ES-I3 (cell line): ENCODE measurements at regions not wholly inside any gene's neighbourhood (a gene's known extent, or its start where the extent isn't known, plus 50 kb on each side); places are given as distances from the start of the nearest gene placed in this dataset.

Experiments used
- H3K36me3 ChIP-seq: 2 replicates; pipeline ENCODE4 v1.6.1; 2013; ENCODE audit warnings: mild to moderate bottlenecking, low read length, control low read depth, moderate library complexity; ENCODE audit not compliant: insufficient read depth
- H3K4me1 ChIP-seq: 2 replicates; pipeline ENCODE4 v1.6.1; 2013; ENCODE audit warnings: mild to moderate bottlenecking, control low read depth, low read length; ENCODE audit not compliant: insufficient read depth
- H3K9ac ChIP-seq: 2 replicates; pipeline ENCODE4 v1.6.1; 2013; ENCODE audit warnings: low read depth, mild to moderate bottlenecking, low read length, moderate library complexity
- H3K9me3 ChIP-seq: 2 replicates; pipeline ENCODE4 v1.6.1; 2013; ENCODE audit warnings: mild to moderate bottlenecking, low read length, moderate library complexity; ENCODE audit not compliant: control insufficient read depth, insufficient read depth

- H3K4me1 ChIP-seq, result no peaks in the 10 kb centered on the region
- H3K36me3 ChIP-seq, result no peaks in the 10 kb centered on the region
- no peak overlapping the region for H3K9ac ChIP-seq
- H3K9me3 ChIP-seq, result no peaks in the 10 kb centered on the region; the same call in 1 of the 2 replicates
These were observed 183.7 kb downstream of the RPLP1 start for GRCh38 chr15:69636169-69636915.

GRCh38 chr15:69637818-69638217, 185.2 kb downstream of the RPLP1 start:
- H3K9me3 ChIP-seq, result no peaks in the 10 kb centered on the region; the same call in 1 of the 2 replicates
- H3K36me3 ChIP-seq, result no peaks in the 10 kb centered on the region
- no peaks in the 10 kb centered on the region for H3K4me1 ChIP-seq
- no peak overlapping the region for H3K9ac ChIP-seq

GRCh38 chr15:69643476-69643875, 190.9 kb downstream of the RPLP1 start:
- Histone ChIP-seq H3K4me1 (peaks cover 15% of the 10 kb centered on the region), H3K9me3 (no peaks in the 10 kb centered on the region; the same call in 1 of the 2 replicates), H3K36me3 (no peaks in the 10 kb centered on the region), H3K9ac (no peak overlapping the region)

GRCh38 chr15:69643971-69644370, 191.4 kb downstream of the RPLP1 start:
- no peak overlapping the region for H3K9ac ChIP-seq

GRCh38 chr15:69644876-69645275, 192.3 kb downstream of the RPLP1 start:
- peaks cover 27% of the 10 kb centered on the region for H3K4me1 ChIP-seq
- H3K9me3 ChIP-seq, result no peaks in the 10 kb centered on the region; the same call in 1 of the 2 replicates

More at GRCh38 chr15:69643971-69644370, 191.4 kb downstream of the RPLP1 start:
- H3K9me3 ChIP-seq, result no peaks in the 10 kb centered on the region; the same call in 1 of the 2 replicates
- no peaks in the 10 kb centered on the region for H3K36me3 ChIP-seq
- H3K4me1 ChIP-seq, result peaks cover 20% of the 10 kb centered on the region

GRCh38 chr15:69647142-69647513, 194.5 kb downstream of the RPLP1 start:
- Histone ChIP-seq H3K9me3 (no peaks in the 10 kb centered on the region), H3K9ac (no peak overlapping the region), H3K36me3 (no peaks in the 10 kb centered on the region), H3K4me1 (peaks cover 27% of the 10 kb centered on the region)

More at GRCh38 chr15:69644876-69645275, 192.3 kb downstream of the RPLP1 start:
- no peak overlapping the region for H3K9ac ChIP-seq
- H3K36me3 ChIP-seq, result no peaks in the 10 kb centered on the region

- Histone ChIP-seq H3K9me3 (no peaks in the 10 kb centered on the region), H3K4me1 (peaks cover 27% of the 10 kb centered on the region), H3K9ac (no peak overlapping the region), H3K36me3 (no peaks in the 10 kb centered on the region)
These were observed 195.6 kb downstream of the RPLP1 start for GRCh38 chr15:69648212-69648611.

GRCh38 chr15:69648775-69649735, 196.4 kb downstream of the RPLP1 start:
- H3K9ac ChIP-seq, result no peak overlapping the region
- no peaks in the 10 kb centered on the region for H3K36me3 ChIP-seq

GRCh38 chr15:69652293-69652692, 199.7 kb downstream of the RPLP1 start:
- Histone ChIP-seq H3K9ac (no peak overlapping the region), H3K9me3 (no peaks in the 10 kb centered on the region), H3K4me1 (peaks cover 23% of the 10 kb centered on the region), H3K36me3 (no peaks in the 10 kb centered on the region)

More at GRCh38 chr15:69648775-69649735, 196.4 kb downstream of the RPLP1 start:
- Histone ChIP-seq H3K4me1 (peaks cover 27% of the 10 kb centered on the region), H3K9me3 (no peaks in the 10 kb centered on the region)

- Histone ChIP-seq H3K4me1 (peaks cover 17% of the 10 kb centered on the region), H3K9ac (no peak overlapping the region)
These were observed 200.2 kb downstream of the RPLP1 start for GRCh38 chr15:69652751-69653305.

GRCh38 chr15:69653306-69653705, 200.7 kb downstream of the RPLP1 start:
- Histone ChIP-seq H3K9ac (no peak overlapping the region), H3K4me1 (peaks cover 13% of the 10 kb centered on the region), H3K36me3 (no peaks in the 10 kb centered on the region), H3K9me3 (no peaks in the 10 kb centered on the region)

More at GRCh38 chr15:69652751-69653305, 200.2 kb downstream of the RPLP1 start:
- Histone ChIP-seq H3K36me3 (no peaks in the 10 kb centered on the region), H3K9me3 (no peaks in the 10 kb centered on the region)

- Histone ChIP-seq H3K36me3 (no peaks in the 10 kb centered on the region), H3K9ac (no peak overlapping the region), H3K4me1 (peaks cover 8% of the 10 kb centered on the region), H3K9me3 (no peaks in the 10 kb centered on the region)
These were observed 201.2 kb downstream of the RPLP1 start for GRCh38 chr15:69653846-69654245.

GRCh38 chr15:69656271-69657030, 203.8 kb downstream of the RPLP1 start:
- Histone ChIP-seq H3K4me1 (no peaks in the 10 kb centered on the region), H3K9me3 (no peaks in the 10 kb centered on the region), H3K9ac (no peak overlapping the region), H3K36me3 (no peaks in the 10 kb centered on the region)

- Histone ChIP-seq H3K9me3 (no peaks in the 10 kb centered on the region), H3K4me1 (no peaks in the 10 kb centered on the region), H3K9ac (no peak overlapping the region), H3K36me3 (no peaks in the 10 kb centered on the region)
These were observed 205.0 kb downstream of the RPLP1 start for GRCh38 chr15:69657626-69658025.
